GM19035 (cell line): ENCODE measurements at regions not wholly inside any gene's neighbourhood (a gene's known extent, or its start where the extent isn't known, plus 50 kb on each side); places are given as distances from the start of the nearest gene placed in this dataset.
A peak's percentile ranks its signal among the peaks of the same experiment; 100 is the strongest.

ENCODE experiments used
- ATAC-seq: cut with Tn5 transposase; IDR thresholded peaks from one replicate; pipeline ENCODE4 v1.9.1; 2021; ENCODE audit not compliant: unreplicated experiment

DNA sequence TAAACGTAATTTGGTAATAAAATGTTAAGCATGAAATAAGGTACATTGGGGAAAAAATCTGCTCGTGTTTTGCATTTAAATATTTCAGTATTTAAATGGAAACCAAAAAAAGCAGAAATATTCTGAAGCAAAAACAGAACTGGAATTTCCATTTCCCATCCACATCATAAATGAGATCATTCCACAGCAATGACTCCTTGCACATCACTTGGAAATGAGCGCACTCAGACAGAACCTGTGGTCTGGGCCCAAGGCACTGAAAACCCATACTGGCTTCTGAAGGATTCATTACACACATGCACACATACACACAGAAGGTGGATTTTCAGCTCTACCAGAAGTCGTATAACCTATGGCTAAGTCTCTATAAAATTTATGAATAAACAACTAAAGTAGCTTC is 174.8 kb downstream of the IBTK start:
- ATAC-seq: no peak

DNA sequence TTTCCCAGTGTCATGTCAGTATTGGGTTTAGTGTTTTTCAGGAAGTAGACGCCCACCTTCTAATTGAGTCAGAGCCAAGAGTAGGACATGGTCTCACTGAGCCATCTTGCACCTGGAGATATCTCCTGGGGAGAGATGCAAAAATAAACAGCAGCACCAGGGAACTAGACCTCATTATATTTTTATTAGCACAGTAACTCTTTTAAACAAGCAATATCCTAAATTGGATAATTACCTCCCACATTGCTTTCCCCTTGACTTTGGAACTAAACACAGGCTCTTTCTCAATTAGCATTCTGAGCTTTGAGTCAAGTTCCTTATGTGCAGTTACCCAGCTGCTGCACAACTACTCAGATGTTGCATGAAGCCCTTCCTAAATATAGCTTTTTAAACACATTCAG is 175.4 kb downstream of the IBTK start:
- ATAC-seq: no peak

DNA sequence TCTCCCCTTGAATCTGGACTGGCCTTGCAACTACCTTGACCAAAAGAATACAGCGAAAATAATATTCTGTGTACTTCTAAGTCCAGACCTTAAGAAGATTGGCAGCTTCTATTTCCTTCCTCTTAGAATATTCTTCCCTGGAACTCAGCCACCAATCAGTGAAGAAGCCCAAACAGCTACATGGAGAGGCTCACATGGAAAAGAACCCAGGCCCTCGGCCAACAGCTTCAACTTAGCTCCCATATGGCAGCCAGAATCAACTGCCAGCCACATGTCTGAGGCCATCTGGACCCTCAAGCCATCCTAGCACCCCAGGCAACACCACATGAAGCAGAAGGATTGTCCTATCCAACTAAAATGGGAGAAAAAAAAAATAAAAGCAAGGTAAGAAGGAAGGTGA is 178.8 kb downstream of the IBTK start:
- no peak for ATAC-seq

DNA sequence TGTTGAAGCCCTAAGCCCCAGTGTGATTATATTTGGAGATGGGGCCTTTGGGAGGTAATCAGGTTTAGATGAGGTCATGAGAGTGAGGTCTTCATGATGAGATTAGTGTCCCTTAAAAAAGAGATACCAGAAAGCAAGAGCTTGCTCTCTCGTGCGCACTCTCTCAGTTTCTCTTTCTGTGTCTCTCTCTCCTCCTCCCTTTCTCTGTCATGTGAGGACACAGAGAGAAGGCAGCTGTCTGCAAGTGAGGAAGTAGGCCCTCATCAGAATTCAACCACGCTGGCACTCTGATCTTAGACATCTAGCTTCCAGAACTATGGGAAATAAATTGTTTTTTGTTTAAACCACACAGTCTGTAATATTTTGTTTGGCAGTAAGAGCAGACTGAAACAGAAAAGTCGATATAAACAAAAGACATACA is 180.5 kb downstream of the IBTK start:
- ATAC-seq: peak; percentile 98

DNA sequence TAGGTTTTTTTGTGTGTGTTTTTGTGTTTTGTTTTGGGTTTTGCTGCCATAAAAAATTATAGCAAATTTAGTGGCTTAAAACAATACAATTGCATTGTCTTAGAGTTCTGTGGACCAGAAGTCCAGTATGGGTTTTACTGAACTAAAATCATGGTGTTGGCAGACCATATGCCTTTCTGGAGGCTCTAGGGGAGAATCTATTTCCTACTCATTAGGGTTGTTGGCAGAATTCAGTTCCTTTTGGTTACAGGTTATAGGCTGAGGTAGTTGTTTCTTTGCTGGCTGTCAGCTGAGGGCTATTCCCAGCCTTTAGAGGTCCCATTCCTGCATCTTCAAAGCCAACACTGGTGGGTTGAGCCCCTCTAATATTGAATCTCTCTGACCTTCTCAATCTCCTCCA is 181.3 kb downstream of the IBTK start:
- no peak for ATAC-seq

DNA sequence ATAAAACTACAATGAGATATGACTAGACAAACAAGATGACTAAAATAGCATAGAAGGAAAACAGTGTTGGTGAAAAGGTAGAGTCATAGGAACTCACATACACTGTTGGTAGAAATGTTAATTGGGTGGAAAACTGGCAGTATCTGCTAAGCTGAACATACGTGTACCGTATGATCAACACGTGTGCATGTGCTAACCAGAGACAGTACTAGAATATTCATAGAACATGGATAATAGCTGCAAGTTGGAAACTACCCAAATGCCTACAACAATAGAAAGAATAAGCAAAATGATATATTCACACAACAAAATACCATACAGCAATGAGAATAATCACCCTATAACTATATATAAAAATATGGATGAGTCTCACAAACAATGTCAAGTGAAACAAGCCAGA is 184.0 kb downstream of the IBTK start:
- ATAC-seq: no peak

DNA sequence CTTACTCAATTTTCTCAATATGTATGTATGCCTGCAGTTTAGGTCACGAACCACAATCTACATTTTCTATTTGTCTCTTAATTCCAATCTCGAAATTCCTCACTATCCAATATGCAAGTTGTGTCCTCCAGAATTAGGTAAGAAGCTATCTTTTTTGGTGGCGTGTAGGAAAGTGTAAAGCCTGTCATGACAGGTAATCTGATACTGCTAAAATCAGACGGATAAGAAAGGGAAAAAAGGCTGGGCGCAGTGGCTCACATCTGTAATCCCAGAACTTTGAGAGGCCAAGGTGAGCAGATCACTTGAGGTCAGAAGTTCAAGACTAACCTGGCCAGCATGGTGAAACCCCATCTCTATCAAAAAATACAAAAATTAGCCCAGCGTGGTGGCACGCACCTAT is 185.3 kb downstream of the IBTK start:
- no peak for ATAC-seq

DNA sequence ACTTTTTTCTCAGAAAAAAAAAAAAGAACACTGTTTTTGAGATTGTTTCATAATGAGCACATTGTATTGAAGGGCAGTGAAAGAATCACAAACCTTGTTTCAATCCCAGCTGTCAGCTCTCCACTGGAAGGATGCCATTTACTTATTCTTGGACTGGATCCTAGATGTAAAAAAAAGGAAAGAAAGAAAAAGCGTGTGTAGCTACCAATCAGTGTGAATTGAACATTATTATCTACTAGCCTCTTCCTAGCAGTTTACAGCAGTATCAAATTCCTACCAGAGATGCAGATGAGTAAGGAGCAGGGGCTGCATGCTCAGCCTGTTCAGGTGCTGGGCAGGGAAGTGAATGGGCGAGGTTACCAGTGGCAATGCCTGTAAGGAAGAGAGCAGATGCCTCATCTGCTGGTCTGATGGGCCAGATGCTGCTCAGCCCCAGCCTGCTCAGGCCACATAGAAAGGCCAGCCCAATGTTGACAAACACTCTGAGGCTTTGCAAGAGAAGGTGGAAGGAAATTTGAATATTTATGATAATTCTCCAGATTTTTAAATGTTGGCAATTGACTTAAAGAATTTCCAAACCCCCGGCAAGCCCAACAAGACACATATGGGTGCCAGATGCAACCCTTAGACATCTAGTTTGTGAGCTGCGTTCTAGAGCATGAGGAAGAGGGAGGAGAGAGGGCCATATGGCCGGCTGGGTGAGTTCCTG is 189.5 kb downstream of the IBTK start:
- ATAC-seq: no peak

DNA sequence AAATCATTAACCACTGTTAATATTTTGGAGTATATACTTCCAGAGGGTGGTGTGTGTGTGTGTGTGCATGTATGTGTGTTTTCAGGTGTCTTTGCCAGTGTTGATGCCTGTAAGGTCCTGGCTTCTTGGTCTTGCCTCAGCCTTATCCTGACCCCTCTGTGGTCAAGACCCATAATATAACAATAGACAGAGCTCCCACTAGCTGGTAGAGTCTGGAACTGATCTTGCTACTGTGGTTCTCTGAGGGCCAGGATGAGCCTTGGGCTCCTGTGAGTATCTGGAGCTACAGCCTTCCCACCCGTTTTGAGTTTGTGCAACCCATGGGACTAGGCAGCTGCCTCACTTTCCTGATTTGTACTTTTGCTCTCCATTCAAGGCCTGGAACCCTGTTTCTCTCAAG is 191.0 kb downstream of the IBTK start:
- no peak for ATAC-seq

DNA sequence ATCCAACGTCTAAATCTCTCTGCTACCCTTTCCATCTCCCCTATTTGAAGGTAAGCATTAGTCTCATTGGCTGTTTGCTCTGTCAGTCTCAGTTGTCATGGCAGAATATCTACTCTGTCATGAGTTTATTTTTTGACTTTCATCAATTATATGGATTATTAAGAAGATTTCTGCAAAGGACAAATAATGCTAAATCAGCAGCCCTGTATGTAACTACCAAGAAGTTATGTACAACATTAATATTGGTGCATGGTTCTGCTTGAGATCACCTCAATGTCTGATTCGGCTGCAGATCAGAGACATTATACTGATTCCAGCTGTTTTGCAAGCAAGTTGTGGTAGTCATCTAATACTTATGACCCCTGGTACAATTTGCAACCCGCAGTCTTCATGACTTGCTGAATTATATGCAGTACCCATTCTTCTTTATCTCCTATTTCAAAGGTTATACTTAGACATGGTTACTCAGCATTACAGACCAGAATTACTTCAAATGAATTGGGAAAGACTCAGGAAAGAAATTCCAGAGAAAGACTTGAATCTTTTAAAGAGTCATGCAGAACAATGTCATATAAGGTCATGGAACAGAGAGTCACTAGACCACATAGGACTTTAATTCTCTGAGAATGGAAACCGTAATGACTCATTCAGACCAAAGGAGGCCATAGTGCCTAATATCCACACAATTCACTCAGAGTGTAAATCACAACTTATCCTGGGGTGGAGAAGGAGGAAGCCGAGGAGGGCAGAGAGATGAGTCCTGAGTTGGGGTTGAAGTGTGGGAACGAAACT is 201.4 kb downstream of the IBTK start:
- no peak for ATAC-seq

DNA sequence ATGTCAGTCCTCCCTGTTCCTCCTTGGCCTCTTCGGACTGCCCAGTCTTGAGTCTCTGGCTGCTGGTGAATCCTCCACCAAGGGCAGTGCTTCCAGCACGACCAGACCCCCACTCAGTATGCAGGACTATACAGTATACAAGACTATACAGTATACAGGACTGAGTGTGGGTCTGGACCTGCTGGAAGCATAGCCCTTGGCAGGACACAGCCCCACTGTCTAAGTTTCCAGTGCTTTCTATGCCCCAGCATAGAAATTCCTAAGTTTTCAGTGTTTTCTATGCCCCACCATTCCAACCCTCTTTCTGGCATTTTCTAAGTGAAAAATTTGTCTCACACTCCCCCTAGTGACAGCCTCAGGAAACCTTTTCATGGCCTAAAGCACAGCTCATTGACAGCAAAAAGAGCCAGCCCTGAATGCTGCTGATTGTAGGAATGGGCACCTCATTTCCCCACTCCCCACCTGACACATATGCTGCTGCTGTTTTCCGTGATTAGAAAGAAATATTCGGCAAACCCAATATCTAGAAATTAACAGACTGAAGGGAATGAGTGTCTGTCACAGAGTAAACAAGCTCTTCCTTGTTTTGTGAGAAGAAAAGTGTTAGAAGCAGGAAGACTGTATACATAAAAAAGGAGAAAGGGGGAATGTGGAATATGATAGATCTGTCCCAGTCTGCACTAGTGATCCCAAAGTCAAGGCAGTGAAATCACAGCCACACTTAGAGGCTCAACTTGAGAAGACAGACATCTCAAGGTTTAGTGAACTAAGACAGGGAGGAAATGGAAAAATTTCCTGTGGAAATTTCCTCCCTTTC is 206.9 kb downstream of the IBTK start:
- ATAC-seq: peak; percentile 82

DNA sequence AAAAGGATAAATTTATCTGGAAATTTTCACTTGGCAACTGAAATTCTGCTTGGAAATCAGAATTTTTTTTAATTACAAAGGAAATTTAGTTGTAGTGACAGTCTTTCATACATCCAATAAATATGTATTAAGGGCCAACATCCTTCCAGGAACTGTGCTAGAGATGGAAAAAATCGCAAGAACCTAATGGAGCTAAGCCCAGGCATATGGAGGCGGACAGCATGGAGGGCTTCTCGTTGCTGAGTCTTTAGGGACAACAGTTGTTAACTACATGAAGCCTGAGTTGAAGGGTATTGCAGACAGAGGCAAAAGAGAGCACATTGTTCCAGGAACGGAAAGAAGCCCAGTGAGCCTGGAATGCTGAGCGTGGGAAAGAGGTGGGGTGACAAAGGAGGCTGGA is 208.9 kb downstream of the IBTK start:
- ATAC-seq: no peak

DNA sequence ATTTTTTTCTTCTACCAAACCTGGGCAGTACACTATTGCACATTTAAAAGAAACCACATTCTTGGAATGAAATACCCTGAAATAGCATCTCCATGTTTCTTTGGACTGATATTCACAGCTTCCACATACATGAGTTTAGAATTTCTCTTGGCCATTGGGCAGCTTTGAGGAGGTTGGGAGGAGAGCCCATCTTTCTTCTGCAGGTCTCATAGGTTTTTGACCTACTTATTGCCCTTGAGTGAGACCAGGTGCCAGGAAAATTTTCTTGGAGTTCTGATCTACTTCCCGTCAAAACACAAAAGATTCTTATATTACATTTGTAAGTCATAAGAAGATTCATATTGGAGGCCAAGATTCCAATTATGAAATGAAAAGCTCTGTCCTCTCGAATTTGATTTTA is 212.0 kb downstream of the IBTK start:
- no peak for ATAC-seq

DNA sequence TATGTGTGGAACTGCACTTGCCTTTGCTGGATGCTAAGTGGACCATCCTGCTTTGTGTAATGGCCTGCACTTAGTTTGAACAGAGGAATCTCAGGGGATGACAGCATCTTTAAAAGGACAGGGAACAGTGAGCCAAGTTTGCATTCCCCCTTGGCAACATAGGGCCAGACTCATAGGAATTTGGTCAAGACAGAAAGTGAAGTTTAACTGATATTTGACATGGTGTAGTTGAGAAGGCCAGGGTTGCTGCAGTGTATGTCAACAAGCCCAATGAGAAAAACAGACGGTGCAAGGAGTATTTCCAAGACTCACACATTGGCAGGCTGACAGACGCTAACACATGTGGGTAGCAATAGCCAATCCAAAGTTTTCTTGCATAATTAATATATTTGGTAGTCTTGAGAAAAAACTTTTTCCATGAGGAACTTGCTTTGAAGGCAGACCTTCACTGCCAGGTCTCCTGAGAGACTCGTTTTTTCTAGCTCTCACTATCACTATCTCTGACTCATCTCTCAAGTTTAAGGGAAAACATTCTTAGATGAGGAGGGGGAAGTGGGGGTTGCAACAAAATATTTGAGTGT is 213.8 kb downstream of the IBTK start:
- no peak for ATAC-seq

DNA sequence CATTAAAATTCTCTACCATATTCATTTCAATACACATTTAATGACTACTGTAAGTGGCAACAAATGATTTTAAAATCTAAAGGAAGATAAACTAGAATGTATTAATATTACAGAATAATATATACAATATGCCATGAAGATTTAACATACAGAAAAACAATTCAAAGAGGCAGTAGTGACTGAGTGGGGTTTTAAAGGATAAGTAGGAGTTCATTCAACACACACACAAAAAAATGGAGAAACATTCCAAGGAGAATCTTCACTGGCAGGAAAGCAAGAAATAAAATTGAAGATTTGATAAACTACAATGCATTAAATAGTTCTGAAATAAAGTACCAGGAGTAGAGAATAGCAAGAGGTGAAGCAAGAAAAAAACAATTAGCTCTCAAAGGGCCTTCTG is 215.1 kb downstream of the IBTK start:
- no peak for ATAC-seq

DNA sequence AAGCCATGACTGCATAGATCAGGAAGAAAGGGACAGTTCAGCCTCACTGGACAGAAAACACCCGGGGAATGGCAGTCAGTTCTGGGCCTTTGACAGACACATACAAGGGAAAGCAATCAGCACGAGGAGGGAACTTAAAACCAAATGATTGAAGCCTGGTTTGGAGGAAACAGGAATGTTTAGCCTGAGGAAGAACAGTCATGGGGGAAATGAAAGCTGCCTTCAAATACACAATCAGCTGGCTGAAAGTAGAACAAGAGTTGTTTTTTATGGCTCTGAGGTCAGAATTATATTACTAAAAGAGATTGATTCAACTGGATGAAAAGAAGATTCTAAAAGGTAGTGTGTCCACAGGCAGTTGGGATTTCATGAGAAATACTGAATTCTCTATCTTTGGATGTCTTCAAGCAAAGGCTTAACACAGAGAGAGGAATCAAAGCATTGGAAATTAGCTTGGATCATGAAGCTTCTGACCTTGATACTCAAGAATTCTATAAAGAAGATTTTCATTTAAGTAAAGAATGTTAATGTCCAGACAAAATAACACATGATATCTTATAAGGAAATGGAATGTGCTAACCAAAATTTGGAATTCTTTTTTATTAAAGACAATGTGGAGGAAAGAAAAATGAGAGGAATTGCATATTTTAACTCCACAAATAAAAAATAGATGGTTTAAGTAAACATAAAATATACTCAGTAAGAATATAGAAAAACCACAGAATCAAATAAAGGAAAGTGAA is 216.6 kb downstream of the IBTK start:
- ATAC-seq: no peak

DNA sequence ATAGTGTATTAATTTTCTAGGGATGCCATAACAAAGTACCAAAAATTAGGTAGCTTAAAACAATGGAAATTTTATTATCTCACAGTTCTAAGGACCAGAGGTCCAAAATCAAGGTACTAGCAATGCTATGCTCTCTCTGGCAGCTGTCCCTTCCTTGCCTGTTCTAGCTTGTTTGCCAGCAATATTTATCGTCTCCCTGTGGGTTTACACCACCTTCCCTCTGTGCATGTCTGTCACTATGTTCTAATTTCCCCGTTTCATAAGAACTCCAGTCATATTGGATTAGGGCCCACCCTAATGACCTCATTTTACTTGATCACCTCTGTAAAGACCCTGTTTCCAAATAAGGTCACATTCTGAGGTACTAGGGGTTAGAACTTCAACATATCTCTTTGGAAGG is 217.2 kb downstream of the IBTK start:
- ATAC-seq: no peak

DNA sequence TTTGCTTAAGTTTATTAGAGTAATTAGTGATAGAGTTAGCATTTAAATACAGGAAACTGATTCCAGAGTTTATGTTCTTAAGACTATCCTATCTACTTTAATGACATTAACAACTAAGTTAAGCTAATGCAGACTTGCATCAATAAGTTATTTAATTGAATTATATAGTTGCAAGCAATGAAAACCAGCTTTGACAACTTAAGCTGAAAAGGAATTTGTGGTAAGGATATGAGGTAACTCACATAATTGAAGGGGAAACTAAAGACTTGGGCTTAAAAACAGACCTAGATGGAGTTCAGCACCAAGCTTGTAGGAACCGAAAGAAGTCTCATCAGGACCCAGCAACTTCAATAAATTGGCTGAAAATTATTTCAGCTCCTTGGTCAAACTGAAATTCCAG is 222.3 kb downstream of the IBTK start:
- ATAC-seq: no peak

DNA sequence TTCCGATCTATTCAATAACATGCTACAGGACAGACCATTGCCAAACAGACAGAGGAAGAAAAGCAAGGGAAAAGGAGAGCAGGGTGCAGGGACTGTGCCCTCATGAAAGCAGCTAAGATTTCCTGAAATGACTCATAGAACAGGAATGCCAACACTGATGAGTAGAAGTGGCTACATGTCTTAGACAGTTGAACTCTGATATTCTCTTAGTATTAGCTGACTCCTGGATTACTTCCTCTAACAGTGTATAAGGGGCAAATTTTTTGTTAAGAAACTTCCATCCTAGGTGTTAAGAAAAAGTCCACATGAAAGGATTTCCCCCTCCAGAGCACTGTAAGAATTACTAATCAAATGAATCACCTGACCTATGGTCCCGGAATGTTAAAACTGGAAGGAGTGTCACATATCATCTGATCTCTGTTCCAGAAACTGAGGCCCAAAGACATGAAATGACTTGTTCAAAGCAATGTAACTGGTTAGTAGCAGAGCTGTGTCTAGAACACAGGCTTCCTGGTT is 224.9 kb downstream of the IBTK start:
- no peak for ATAC-seq

DNA sequence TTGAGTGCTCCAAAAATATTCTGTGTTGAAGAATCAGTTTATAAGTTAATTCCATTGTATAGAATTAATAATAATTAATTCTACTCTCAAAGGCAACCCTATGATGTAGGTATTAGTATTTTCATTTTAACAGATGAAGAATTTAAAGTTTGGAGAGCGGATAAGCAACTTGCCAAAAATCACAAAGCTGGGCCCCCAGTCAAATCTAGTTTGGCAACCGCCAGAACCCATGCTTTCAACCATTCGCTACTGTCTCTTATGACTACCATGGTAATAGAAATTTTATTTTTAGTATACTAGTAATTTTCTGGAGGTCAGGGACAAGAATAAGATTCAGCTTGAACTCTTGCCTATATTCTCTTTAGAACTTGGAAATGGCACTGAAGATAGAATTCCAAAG is 229.8 kb downstream of the IBTK start:
- ATAC-seq: no peak

DNA sequence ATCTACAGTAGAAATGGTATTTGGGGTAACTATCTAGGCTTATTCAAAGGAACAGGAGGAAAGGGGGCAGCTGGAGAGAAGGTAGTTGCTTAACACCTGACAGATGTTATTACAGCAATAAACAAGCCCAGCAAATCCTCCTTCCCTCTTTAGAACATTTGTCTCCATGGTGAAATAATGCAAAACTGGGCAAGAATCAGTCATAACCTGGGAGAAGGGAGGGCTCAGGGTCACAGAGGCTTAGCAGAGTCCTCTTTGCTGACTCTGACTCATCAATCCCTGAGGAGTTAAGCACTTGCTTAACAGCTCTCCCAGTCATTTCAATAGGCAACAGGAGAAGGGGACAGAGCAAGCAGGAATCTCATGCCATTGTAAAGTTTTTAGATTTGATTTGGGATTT is 230.3 kb downstream of the IBTK start:
- ATAC-seq: no peak
